H1 (cell line): ENCODE measurements at regions not wholly inside any gene's neighbourhood (a gene's known extent, or its start where the extent isn't known, plus 50 kb on each side); places are given as distances from the start of the nearest gene placed in this dataset.

Source experiments
- CTCF ChIA-PET: fragments of 300-600 bp; sonication (Branson Sonifier 250); formaldehyde crosslinking; loops from one replicate; lab custom pipeline; 2021; ENCODE audit not compliant: partially characterized antibody; lab: Charles Lee
- POLR2A ChIA-PET: fragments of 300-600 bp; sonication (Branson Sonifier 250); formaldehyde crosslinking; loops from one replicate; lab custom pipeline; 2021; ENCODE audit warnings: inconsistent platforms; ENCODE audit not compliant: partially characterized antibody; lab: Charles Lee
- DNase-seq, 2 experiments: peaks; one replicate each; pipeline versions ENCODE4 v3.0.0 to v3.0.0-alpha.2; 2010 to 2022; ENCODE audit warnings: low spot score in 2 of 2, low read depth in 1 of 2, mixed read lengths in 1 of 2
- FAIRE-seq: peaks from 2 replicates; lab custom pipeline; 2011; peaks lifted over from hg19 to GRCh38; lab: Jason Lieb, UNC
- H2AFZ ChIP-seq: 2 replicates; pipeline ENCODE4 v1.8.1; 2012; ENCODE audit warnings: low read length, inconsistent platforms
- H2AK5ac ChIP-seq: 2 replicates; pipeline ENCODE4 v1.6.1; 2013; ENCODE audit warnings: low read depth, low read length
- H2BK120ac ChIP-seq: replicated peaks from 2 replicates; pipeline ENCODE3; 2013; ENCODE audit warnings: low read depth, low read length, inconsistent platforms
- H2BK12ac ChIP-seq: 2 replicates; pipeline ENCODE4 v1.6.1; 2013; ENCODE audit warnings: low read depth, low read length
- H2BK15ac ChIP-seq: 2 replicates; pipeline ENCODE4 v1.6.1; 2013; ENCODE audit warnings: low read length
- H2BK20ac ChIP-seq: 2 replicates; pipeline ENCODE4 v1.6.1; 2013; ENCODE audit warnings: low read length
- H2BK5ac ChIP-seq: 2 replicates; pipeline ENCODE4 v1.6.1; 2013; ENCODE audit warnings: low read depth, low read length
- H3K14ac ChIP-seq: 2 replicates; pipeline ENCODE4 v1.6.1; 2013; ENCODE audit warnings: inconsistent platforms; ENCODE audit not compliant: insufficient read length
- H3K18ac ChIP-seq: 2 replicates; pipeline ENCODE4 v1.6.1; 2013; ENCODE audit warnings: low read length; ENCODE audit errors: extremely low read depth
- H3K23ac ChIP-seq: 2 replicates; pipeline ENCODE4 v1.6.1; 2013; ENCODE audit warnings: inconsistent platforms; ENCODE audit not compliant: insufficient read length
- H3K23me2 ChIP-seq: 2 replicates; pipeline ENCODE4 v1.6.1; 2013; ENCODE audit warnings: low read depth, low read length
- H3K27ac ChIP-seq: 2 replicates; pipeline ENCODE4 v1.6.1; 2011; ENCODE audit warnings: low read depth, low read length, inconsistent platforms
- H3K27me3 ChIP-seq, 4 experiments: replicated peaks in 1 of 4; 1 replicate in 1 of 4; 2 replicates in 3 of 4; pipeline versions ENCODE4 v1.6.1 to v1.8.1; 2011 to 2013; ENCODE audit warnings: low read length in 3 of 4, mild to moderate bottlenecking in 3 of 4, inconsistent platforms in 2 of 4, mixed read lengths in 2 of 4, moderate library complexity in 1 of 4; ENCODE audit not compliant: control insufficient read depth in 3 of 4, insufficient read depth in 3 of 4; ENCODE audit errors: extremely low read depth in 1 of 4
- H3K36me3 ChIP-seq, 4 experiments: 2 replicates each; pipeline versions ENCODE4 v1.6.1 to v1.8.1; 2011 to 2013; ENCODE audit warnings: mild to moderate bottlenecking in 4 of 4, low read length in 3 of 4, moderate library complexity in 2 of 4, control low read depth in 1 of 4, inconsistent platforms in 1 of 4; ENCODE audit not compliant: insufficient read depth in 4 of 4, control insufficient read depth in 2 of 4
- H3K4ac ChIP-seq: replicated peaks from 2 replicates; pipeline ENCODE3; 2013; ENCODE audit warnings: low read length, low read depth, mixed read lengths, inconsistent platforms; ENCODE audit not compliant: insufficient read length
- H3K4me1 ChIP-seq, 4 experiments: replicated peaks in 1 of 4; 1 replicate in 1 of 4; 2 replicates in 3 of 4; pipeline versions ENCODE4 v1.6.1 to v1.8.1; 2011 to 2013; ENCODE audit warnings: low read length in 3 of 4, inconsistent platforms in 2 of 4, mixed read lengths in 1 of 4; ENCODE audit not compliant: insufficient read depth in 4 of 4, control insufficient read depth in 3 of 4
- H3K4me2 ChIP-seq, 2 experiments: 2 replicates each; pipeline versions ENCODE4 v1.6.1 to v1.8.1; 2011 to 2013; ENCODE audit warnings: low read depth in 2 of 2, low read length in 2 of 2, control low read depth in 1 of 2, inconsistent platforms in 1 of 2, mild to moderate bottlenecking in 1 of 2; ENCODE audit not compliant: insufficient read depth in 1 of 2
- H3K4me3 ChIP-seq, 4 experiments: fragments of 200-600, 300-600 bp in 1 of 4; sonication (generic), shearing (Covaris generic), sonication (Bioruptor Twin) in 1 of 4; 2 replicates each; pipeline versions ENCODE4 v1.5.1 to v1.8.1; 2011 to 2016; ENCODE audit warnings: low read length in 4 of 4, low read depth in 3 of 4, control low read depth in 2 of 4, inconsistent platforms in 2 of 4, mild to moderate bottlenecking in 2 of 4, mixed read lengths in 1 of 4, moderate library complexity in 1 of 4; ENCODE audit not compliant: insufficient read depth in 2 of 4; ENCODE audit errors: extremely low read depth in 1 of 4
- H3K56ac ChIP-seq: replicated peaks from 2 replicates; pipeline ENCODE3; 2013; ENCODE audit warnings: low read depth, mild to moderate bottlenecking, mixed read lengths, low read length, inconsistent platforms; ENCODE audit not compliant: insufficient read length
- H3K79me1 ChIP-seq: 2 replicates; pipeline ENCODE4 v1.6.1; 2013; ENCODE audit warnings: low read depth, low read length, control low read depth
- H3K79me2 ChIP-seq, 2 experiments: 2 replicates each; pipeline versions ENCODE4 v1.6.1 to v1.8.1; 2012 to 2013; ENCODE audit warnings: low read length in 2 of 2, mild to moderate bottlenecking in 2 of 2, inconsistent platforms in 1 of 2; ENCODE audit not compliant: insufficient read depth in 2 of 2, control insufficient read depth in 1 of 2
- H3K9ac ChIP-seq, 4 experiments: replicated peaks in 1 of 4; 1 replicate in 1 of 4; 2 replicates in 3 of 4; pipeline versions ENCODE4 v1.6.1 to v1.8.1; 2011 to 2013; ENCODE audit warnings: low read depth in 3 of 4, low read length in 3 of 4, control low read depth in 2 of 4, mild to moderate bottlenecking in 2 of 4, moderate library complexity in 2 of 4, inconsistent platforms in 1 of 4; ENCODE audit errors: extremely low read depth in 1 of 4
- H3K9me3 ChIP-seq, 2 experiments: 2 replicates each; pipeline versions ENCODE4 v1.6.1 to v1.8.1; 2012 to 2013; ENCODE audit warnings: mild to moderate bottlenecking in 2 of 2, moderate library complexity in 2 of 2, control low read depth in 1 of 2, inconsistent platforms in 1 of 2, low read depth in 1 of 2, low read length in 1 of 2, mixed read lengths in 1 of 2; ENCODE audit not compliant: insufficient read depth in 2 of 2
- H4K20me1 ChIP-seq, 2 experiments: replicated peaks in 1 of 2; 2 replicates each; pipeline versions ENCODE3 to v1.8.1; 2011 to 2013; ENCODE audit warnings: inconsistent platforms in 2 of 2, low read length in 2 of 2, mild to moderate bottlenecking in 1 of 2; ENCODE audit not compliant: insufficient read depth in 2 of 2, control insufficient read depth in 1 of 2
- H4K5ac ChIP-seq: 2 replicates; pipeline ENCODE4 v1.6.1; 2013; ENCODE audit warnings: low read length, low read depth, mixed read lengths, inconsistent platforms; ENCODE audit not compliant: insufficient read length
- H4K8ac ChIP-seq: 2 replicates; pipeline ENCODE4 v1.8.0; 2013; ENCODE audit warnings: mild to moderate bottlenecking, moderate library complexity, low read length, inconsistent platforms; ENCODE audit not compliant: insufficient read depth; ENCODE audit errors: extremely low read depth
- H4K91ac ChIP-seq: replicated peaks from 2 replicates; pipeline ENCODE3; 2013; ENCODE audit warnings: low read length, mixed read lengths, inconsistent platforms; ENCODE audit not compliant: insufficient read length
- BACH1 ChIP-seq: IDR thresholded peaks from 2 replicates; pipeline ENCODE4 v1.6.1; 2012; ENCODE audit warnings: low read length, improper control_type of control experiment
- CEBPB ChIP-seq: IDR thresholded peaks from 2 replicates; pipeline ENCODE4 v1.6.1; 2012; ENCODE audit warnings: low read depth, low read length
- CHD2 ChIP-seq: IDR thresholded peaks from 2 replicates; pipeline ENCODE4 v1.6.1; 2012; ENCODE audit warnings: low read length, improper control_type of control experiment
- GTF2F1 ChIP-seq: IDR thresholded peaks from 2 replicates; pipeline ENCODE4 v1.6.1; 2012; ENCODE audit warnings: low read depth, low read length, improper control_type of control experiment, borderline replicate concordance
- HDAC2 ChIP-seq, 2 experiments: fragments of 300-600 bp in 1 of 2; sonication (generic) in 1 of 2; IDR thresholded peaks; 2 replicates each; pipeline ENCODE4 v1.6.1; 2011 to 2012; ENCODE audit warnings: low read depth in 2 of 2, low read length in 2 of 2, mild to moderate bottlenecking in 2 of 2, moderate library complexity in 2 of 2, borderline replicate concordance in 1 of 2, inconsistent platforms in 1 of 2
- HDAC6 ChIP-seq: IDR thresholded peaks from one replicate; pipeline ENCODE4 v1.7.1; 2012; ENCODE audit warnings: low read depth, mild to moderate bottlenecking, inconsistent platforms, low read length, moderate library complexity
- JUN ChIP-seq: IDR thresholded peaks from 2 replicates; pipeline ENCODE4 v1.6.1; 2011; ENCODE audit warnings: low read depth, mild to moderate bottlenecking, improper control_type of control experiment, low read length
- MAFK ChIP-seq: IDR thresholded peaks from 2 replicates; pipeline ENCODE4 v1.6.1; 2012; ENCODE audit warnings: low read depth, mild to moderate bottlenecking, improper control_type of control experiment, low read length
- MAX ChIP-seq: IDR thresholded peaks from 2 replicates; pipeline ENCODE4 v1.6.1; 2012; ENCODE audit warnings: inconsistent platforms
- PHF8 ChIP-seq: fragments of 200-600 bp; sonication (generic); conservative IDR thresholded peaks from 2 replicates; pipeline ENCODE4 v1.7.1; 2012; ENCODE audit warnings: low read depth, mild to moderate bottlenecking, inconsistent platforms, low read length, moderate library complexity
- SIN3A ChIP-seq, 2 experiments: IDR thresholded peaks in 1 of 2; conservative IDR thresholded peaks in 1 of 2; 2 replicates each; pipeline ENCODE4 v1.6.1; 2011 to 2012; ENCODE audit warnings: low read length in 2 of 2, improper control_type of control experiment in 1 of 2, low read depth in 1 of 2, mild to moderate bottlenecking in 1 of 2
- SIX5 ChIP-seq: IDR thresholded peaks from 2 replicates; pipeline ENCODE4 v1.6.1; 2011; ENCODE audit warnings: mild to moderate bottlenecking, low read depth, low read length
- SUZ12 ChIP-seq: fragments of 200-600 bp; sonication (generic); IDR thresholded peaks from 2 replicates; pipeline ENCODE4 v1.6.1; 2012; ENCODE audit warnings: mild to moderate bottlenecking, inconsistent platforms, low read length, moderate library complexity, mixed read lengths
- TEAD4 ChIP-seq: IDR thresholded peaks from 2 replicates; pipeline ENCODE4 v1.6.1; 2012; ENCODE audit warnings: low read depth, low read length, inconsistent platforms, mixed read lengths
- ZNF274 ChIP-seq: IDR thresholded peaks from 2 replicates; pipeline ENCODE4 v1.7.0; 2012; ENCODE audit warnings: low read length, borderline replicate concordance; ENCODE audit errors: extremely low read depth
- WGBS, 2 experiments: shearing (Covaris generic) in 1 of 2; methylation state at CpG; one replicate each; pipeline versions ENCODE4 v1.1.6 to v1.1.7; 2013 to 2015; ENCODE audit warnings: low lambda C conversion rate in 2 of 2, mixed read lengths in 2 of 2, inconsistent platforms in 1 of 2, low coverage in 1 of 2, missing lambda C conversion rate in 1 of 2; ENCODE audit not compliant: insufficient replicate concordance in 2 of 2, insufficient coverage in 1 of 2, insufficient read length in 1 of 2; ENCODE audit errors: extremely low coverage in 1 of 2, missing lambda C conversion rate in 1 of 2; 5-methylcytosine and 5-hydroxymethylcytosine counted together

GRCh38 chr10:3579845-3580244, 205.2 kb downstream of the KLF6 start:
- H4K8ac ChIP-seq, result no peak overlapping the region
- H3K18ac ChIP-seq, result no peak overlapping the region
- H4K20me1 ChIP-seq, result no peaks in the 10 kb centered on the region
- H2BK12ac ChIP-seq, result no peak overlapping the region
- no peaks in the 10 kb centered on the region for H3K9me3 ChIP-seq
- peak overlapping the region; percentile 46 for H2AFZ ChIP-seq
- CTCF ChIA-PET, result interaction anchor here (1.2 kb wide), 1 partner anchor 10 kb away, joined by 3 read pairs; no protein-coding TSS in a partner anchor
- H3K23ac ChIP-seq, result no peak overlapping the region
- H3K79me2 ChIP-seq, result no peaks in the 10 kb centered on the region
- no peak overlapping the region for H3K9ac ChIP-seq
- POLR2A ChIA-PET, result no interaction called here
- H3K23me2 ChIP-seq, result no peaks in the 10 kb centered on the region
- WGBS, 2 experiments, result 59% methylated on average over 3 of the region's 3 CpGs; no CpG with 5 or more reads in 1 of the 2 experiments
- no peak overlapping the region for H3K14ac ChIP-seq
- no peak overlapping the region for H2BK20ac ChIP-seq
- no peak overlapping the region for H2BK120ac ChIP-seq
- H3K36me3 ChIP-seq, result no peaks in the 10 kb centered on the region
- peaks cover 0 to 2% (median under 1%) of the 10 kb centered on the region in 4 experiments; a peak in 1 of 7 replicates for H3K4me1 ChIP-seq
- H4K91ac ChIP-seq, result no peak overlapping the region
- H2BK5ac ChIP-seq, result no peak overlapping the region
- no peak overlapping the region for H3K4me3 ChIP-seq
- no peaks in the 10 kb centered on the region for H3K27me3 ChIP-seq
- no peak overlapping the region for H2AK5ac ChIP-seq
- FAIRE-seq, result no peak
- no peak overlapping the region for H4K5ac ChIP-seq
- no peak for DNase-seq
- no peak overlapping the region for H3K56ac ChIP-seq
- no peaks in the 10 kb centered on the region for H3K79me1 ChIP-seq
- no peak overlapping the region for H3K4ac ChIP-seq
- H2BK15ac ChIP-seq, result no peak overlapping the region
- no peak overlapping the region for H3K4me2 ChIP-seq
- no peak overlapping the region for H3K27ac ChIP-seq
- TF ChIP-seq HDAC2 (IDR thresholded peaks at IDR 0.05; ENCODE audit: borderline replicate concordance in 1 of 2, low read depth in 2 of 2, low read length in 2 of 2) (no peak), SIX5 (no peak), SIN3A (conservative IDR thresholded peaks at IDR 0.05 in 1 of 2, IDR thresholded peaks at IDR 0.05 in 1 of 2; ENCODE audit: low read depth in 1 of 2, low read length in 2 of 2) (no peak), BACH1 (no peak), CEBPB (no peak), HDAC6 (no peak), MAX (no peak), GTF2F1 (no peak), CHD2 (no peak), SUZ12 (no peak), JUN (no peak), TEAD4 (no peak), ZNF274 (no peak), PHF8 (no peak), MAFK (no peak)
